ENCODE measurements at regions not wholly inside any gene's neighbourhood (a gene's known extent, or its start where the extent isn't known, plus 50 kb on each side); places are given as distances from the start of the nearest gene placed in this dataset.

DNA sequence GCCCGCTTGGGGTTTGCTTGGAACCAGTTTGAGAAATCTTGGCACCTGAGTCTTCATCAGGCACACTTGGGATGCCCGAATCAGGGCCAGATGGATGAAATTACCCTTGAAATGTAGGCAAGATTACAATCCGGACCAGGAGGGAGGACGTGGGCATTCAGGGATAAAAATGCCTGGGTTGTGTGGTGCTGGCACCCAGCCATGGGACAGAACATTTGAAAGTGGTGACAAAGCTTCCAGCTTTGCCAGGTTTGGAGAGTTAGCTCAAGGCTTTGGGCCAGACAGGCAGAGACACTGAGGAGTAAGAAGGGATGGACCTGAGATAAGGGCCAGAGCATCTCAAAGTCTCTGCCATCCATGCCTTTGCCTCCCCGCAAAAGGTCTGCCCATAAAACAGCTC, 182.2 kb downstream of the TTC32 start:
- no peak for DNase-seq
- Histone ChIP-seq H3K4me1 (no peaks in the 10 kb centered on the region), H3K27ac (no peak overlapping the region), H3K36me3 (no peaks in the 10 kb centered on the region), H3K9me3 (no peaks in the 10 kb centered on the region), H3K4me3 (no peak overlapping the region), H3K27me3 (no peaks in the 10 kb centered on the region)
- no peak for TF ChIP-seq POLR2A (IDR thresholded peaks at IDR 0.05)
- TF ChIP-seq, protein P1, sequence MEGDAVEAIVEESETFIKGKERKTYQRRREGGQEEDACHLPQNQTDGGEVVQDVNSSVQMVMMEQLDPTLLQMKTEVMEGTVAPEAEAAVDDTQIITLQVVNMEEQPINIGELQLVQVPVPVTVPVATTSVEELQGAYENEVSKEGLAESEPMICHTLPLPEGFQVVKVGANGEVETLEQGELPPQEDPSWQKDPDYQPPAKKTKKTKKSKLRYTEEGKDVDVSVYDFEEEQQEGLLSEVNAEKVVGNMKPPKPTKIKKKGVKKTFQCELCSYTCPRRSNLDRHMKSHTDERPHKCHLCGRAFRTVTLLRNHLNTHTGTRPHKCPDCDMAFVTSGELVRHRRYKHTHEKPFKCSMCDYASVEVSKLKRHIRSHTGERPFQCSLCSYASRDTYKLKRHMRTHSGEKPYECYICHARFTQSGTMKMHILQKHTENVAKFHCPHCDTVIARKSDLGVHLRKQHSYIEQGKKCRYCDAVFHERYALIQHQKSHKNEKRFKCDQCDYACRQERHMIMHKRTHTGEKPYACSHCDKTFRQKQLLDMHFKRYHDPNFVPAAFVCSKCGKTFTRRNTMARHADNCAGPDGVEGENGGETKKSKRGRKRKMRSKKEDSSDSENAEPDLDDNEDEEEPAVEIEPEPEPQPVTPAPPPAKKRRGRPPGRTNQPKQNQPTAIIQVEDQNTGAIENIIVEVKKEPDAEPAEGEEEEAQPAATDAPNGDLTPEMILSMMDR (IDR thresholded peaks at IDR 0.05) = no peak
- intact Hi-C loops (cut with DNase I) = no loop called here
- WGBS (ENCODE audit: insufficient coverage, low coverage, low lambda C conversion rate, missing lambda C conversion rate) = 79% methylated on average over 3 of the region's 5 CpGs
- ATAC-seq = no peak

DNA sequence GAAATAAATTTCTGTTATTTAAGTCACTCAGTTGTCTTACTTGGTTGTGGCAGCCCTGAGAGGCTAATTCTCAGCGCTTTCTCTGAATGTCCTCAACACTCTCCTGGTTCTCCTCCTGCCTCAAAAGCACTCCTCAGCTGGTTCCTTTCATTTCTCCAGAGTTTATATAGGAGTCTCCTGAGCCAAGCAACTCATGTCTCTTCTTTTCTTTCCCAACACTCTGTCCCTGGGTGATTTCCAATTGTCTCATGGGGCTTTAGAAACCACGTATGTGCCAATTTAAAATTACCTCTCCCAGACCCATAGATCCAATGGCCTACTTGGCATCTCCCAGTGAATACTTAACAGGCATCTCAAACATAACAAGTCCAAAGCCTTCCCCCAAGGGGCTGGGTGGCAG, 184.3 kb downstream of the TTC32 start:
- Histone ChIP-seq H3K4me1 (no peaks in the 10 kb centered on the region), H3K27ac (no peak overlapping the region), H3K4me3 (no peak overlapping the region), H3K9me3 (no peaks in the 10 kb centered on the region), H3K27me3 (no peaks in the 10 kb centered on the region), H3K36me3 (no peaks in the 10 kb centered on the region)
- DNase-seq = no peak
- intact Hi-C loops (cut with DNase I) = no loop called here
- ATAC-seq = no peak
- TF ChIP-seq POLR2A (IDR thresholded peaks at IDR 0.05) = no peak
- TF ChIP-seq, protein P1 (IDR thresholded peaks at IDR 0.05) = no peak
- WGBS (ENCODE audit: insufficient coverage, low coverage, low lambda C conversion rate, missing lambda C conversion rate) = 83% methylated on average over 2 of the region's 2 CpGs

DNA sequence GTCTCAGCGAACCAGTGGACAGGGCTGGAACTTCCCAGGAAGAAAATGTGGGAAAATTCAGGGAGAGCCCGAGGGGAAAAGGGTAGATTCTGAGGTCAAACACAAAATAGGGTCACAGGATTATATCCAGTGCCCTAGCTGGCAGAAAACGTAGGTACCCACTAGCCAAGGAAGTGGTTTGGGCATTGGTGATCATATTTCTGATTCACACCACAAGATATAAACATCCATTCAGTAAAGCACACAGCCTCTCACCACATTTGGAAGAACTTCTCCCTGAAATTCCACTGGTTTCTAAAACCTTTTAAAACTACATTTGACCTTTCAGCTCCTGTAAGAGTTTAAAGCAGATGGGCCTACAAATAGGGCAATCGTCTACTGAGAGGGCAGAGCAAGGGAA, 186.9 kb downstream of the TTC32 start:
- Histone ChIP-seq H3K36me3 (no peaks in the 10 kb centered on the region), H3K4me3 (no peak overlapping the region), H3K4me1 (no peaks in the 10 kb centered on the region), H3K9me3 (no peaks in the 10 kb centered on the region), H3K27me3 (no peaks in the 10 kb centered on the region), H3K27ac (no peak overlapping the region)
- 54% methylated on average over 3 of the region's 4 CpGs for WGBS (ENCODE audit: insufficient coverage, low coverage, low lambda C conversion rate, missing lambda C conversion rate)
- ATAC-seq (no peak), DNase-seq (no peak)
- intact Hi-C loops (cut with DNase I) = no loop called here
- no peak for TF ChIP-seq POLR2A (IDR thresholded peaks at IDR 0.05)
- TF ChIP-seq, protein P1 (IDR thresholded peaks at IDR 0.05) = no peak

DNA sequence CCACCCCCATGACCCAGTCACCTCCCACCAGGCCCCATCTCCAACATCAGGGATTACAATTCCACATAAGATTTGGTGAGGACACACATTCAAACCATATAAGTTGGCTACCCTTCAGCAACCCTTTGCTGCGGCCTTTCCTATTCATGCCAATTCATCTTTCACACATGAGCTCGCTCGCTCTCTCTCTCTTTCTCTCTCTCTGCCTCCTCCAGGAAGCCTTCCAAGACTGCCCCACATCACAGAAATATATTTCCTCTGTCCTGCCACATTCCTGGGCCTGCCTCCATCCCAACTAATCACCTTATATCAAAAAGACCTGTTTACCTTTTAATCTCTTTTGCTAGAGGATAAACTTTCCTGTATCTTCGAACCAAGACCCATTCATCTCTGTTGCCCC, 188.9 kb downstream of the TTC32 start:
- no peak for TF ChIP-seq POLR2A (IDR thresholded peaks at IDR 0.05)
- Histone ChIP-seq H3K36me3 (no peaks in the 10 kb centered on the region), H3K4me3 (no peak overlapping the region), H3K4me1 (no peaks in the 10 kb centered on the region), H3K9me3 (no peaks in the 10 kb centered on the region), H3K27ac (no peak overlapping the region), H3K27me3 (no peaks in the 10 kb centered on the region)
- 98% methylated on average over 4 of the region's 4 CpGs for WGBS (ENCODE audit: insufficient coverage, low coverage, low lambda C conversion rate, missing lambda C conversion rate)
- ATAC-seq (no peak), DNase-seq (no peak)
- intact Hi-C loops (cut with DNase I) = no loop called here

DNA sequence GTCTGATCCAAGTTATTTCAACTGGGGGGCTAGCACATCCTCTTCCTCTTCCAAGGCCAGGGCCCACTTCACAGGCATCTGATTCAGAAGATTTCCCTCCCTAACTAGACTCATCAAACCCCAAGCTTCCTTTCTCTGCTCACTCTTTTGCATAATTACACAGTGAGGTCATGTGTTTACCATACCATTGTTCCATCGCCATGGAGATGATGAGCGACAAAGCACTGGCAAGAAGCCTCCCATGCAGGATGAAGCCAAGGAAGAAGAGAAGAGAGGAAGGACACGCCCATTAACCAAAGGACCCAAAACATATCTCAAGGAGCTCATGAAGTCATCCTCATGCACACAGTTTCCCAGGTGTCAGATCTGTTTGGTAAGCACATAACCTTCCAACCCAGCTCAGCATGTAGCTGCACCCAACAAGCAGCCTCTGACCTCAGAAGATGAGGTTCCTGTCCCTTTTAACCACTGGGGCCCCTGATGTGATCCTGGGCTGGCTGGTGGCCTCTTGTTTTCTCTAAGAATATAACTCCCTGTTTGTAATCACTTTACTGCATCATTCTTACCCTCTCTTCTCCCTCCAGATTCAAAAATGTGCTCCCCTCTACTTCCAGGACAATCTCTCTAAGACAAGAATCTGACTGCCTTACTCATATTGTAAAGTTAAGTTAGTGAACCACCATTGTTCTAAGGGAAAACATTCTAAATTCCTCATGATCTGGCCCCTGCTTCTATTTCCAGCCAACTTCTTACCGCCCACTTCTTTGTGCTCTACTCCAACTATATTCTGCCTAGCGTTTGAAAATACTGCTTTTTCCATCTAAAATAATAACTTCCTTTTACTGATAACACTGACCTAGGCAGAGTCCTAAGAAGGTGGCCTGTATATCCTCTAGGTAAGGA, 190.1 kb downstream of the TTC32 start:
- no peaks in the 10 kb centered on the region for H3K4me1 ChIP-seq
- no peak overlapping the region for H3K4me3 ChIP-seq
- no peak for DNase-seq
- no peak overlapping the region for H3K27ac ChIP-seq
- WGBS (ENCODE audit: insufficient coverage, low coverage, low lambda C conversion rate, missing lambda C conversion rate) = 42% methylated on average over 4 of the region's 5 CpGs
- no peaks in the 10 kb centered on the region for H3K36me3 ChIP-seq
- no peaks in the 10 kb centered on the region for H3K27me3 ChIP-seq
- no peak for TF ChIP-seq POLR2A (IDR thresholded peaks at IDR 0.05)
- TF ChIP-seq, protein P1 (IDR thresholded peaks at IDR 0.05) = no peak
- ATAC-seq = peak in 2 of 4 donors; percentile 25 to 37
- intact Hi-C loops (cut with DNase I) = no loop called here
- H3K9me3 ChIP-seq = no peaks in the 10 kb centered on the region

Data from right lobe of liver (tissue), 6 donors.